ENCODE measurements at regions not wholly inside any gene's neighbourhood (a gene's known extent, or its start where the extent isn't known, plus 50 kb on each side); places are given as distances from the start of the nearest gene placed in this dataset.

- TF ChIP-seq, protein P1, sequence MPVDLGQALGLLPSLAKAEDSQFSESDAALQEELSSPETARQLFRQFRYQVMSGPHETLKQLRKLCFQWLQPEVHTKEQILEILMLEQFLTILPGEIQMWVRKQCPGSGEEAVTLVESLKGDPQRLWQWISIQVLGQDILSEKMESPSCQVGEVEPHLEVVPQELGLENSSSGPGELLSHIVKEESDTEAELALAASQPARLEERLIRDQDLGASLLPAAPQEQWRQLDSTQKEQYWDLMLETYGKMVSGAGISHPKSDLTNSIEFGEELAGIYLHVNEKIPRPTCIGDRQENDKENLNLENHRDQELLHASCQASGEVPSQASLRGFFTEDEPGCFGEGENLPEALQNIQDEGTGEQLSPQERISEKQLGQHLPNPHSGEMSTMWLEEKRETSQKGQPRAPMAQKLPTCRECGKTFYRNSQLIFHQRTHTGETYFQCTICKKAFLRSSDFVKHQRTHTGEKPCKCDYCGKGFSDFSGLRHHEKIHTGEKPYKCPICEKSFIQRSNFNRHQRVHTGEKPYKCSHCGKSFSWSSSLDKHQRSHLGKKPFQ (CRISPR knock-in tag; IDR thresholded peaks at IDR 0.05; ENCODE audit: insufficient replicate concordance), result no peak
- TF ChIP-seq FIP1L1 (IDR thresholded peaks at IDR 0.05; ENCODE audit: borderline replicate concordance, insufficient read depth, low read depth, low read length), result no peak
- TF ChIP-seq ZNF484 (CRISPR knock-in tag; IDR thresholded peaks at IDR 0.05; ENCODE audit: borderline replicate concordance, low read depth), result no peak
- no peak for TF ChIP-seq SP5 (CRISPR knock-in tag; IDR thresholded peaks at IDR 0.05; ENCODE audit: borderline replicate concordance, low read depth)
- no peak for TF ChIP-seq ZBTB1 (CRISPR knock-in tag; IDR thresholded peaks at IDR 0.05; ENCODE audit: borderline replicate concordance)
- TF ChIP-seq HNF4A (CRISPR knock-in tag; IDR thresholded peaks at IDR 0.05), result no peak
- TF ChIP-seq SRSF9 (IDR thresholded peaks at IDR 0.05; ENCODE audit: borderline replicate concordance, insufficient read depth, low read depth, low read length, poor library complexity, severe bottlenecking), result no peak
- no peak for TF ChIP-seq KLF13 (CRISPR knock-in tag; IDR thresholded peaks at IDR 0.05)
These were observed 325.3 kb upstream of the LRRC4C start (continued) for GRCh38 chr11:41784513-41785335.

DNA sequence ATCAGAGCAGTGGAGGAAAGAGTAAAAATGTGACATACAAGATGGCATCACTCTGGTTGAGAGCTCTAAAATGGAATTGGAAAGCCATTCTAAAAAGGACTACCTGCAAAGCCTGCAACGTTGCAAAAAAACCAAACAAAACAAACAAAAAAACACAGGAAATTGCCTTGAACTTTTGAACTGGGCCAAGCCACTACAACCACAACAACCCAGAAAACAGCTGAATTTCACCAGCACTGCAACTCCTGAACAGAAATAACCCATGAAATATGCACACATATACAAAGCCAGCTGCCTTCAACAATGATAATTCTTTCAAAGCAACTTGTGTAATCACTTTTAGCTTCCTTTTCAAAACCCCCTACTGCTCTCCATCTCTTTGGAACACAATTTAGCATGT is 326.6 kb upstream of the LRRC4C start:
- Histone ChIP-seq H3K27ac (ENCODE audit: extremely low read length, insufficient read depth, low read length) (no peak overlapping the region), H3K79me2 (ENCODE audit: insufficient read depth, low read length) (no peaks in the 10 kb centered on the region), H3K9ac (ENCODE audit: insufficient read depth, low read depth, low read length) (no peak overlapping the region), H2AFZ (ENCODE audit: low read length) (no peak overlapping the region), H3K4me1 (ENCODE audit: insufficient read depth, low read length) (no peaks in the 10 kb centered on the region), H3K27me3 (ENCODE audit: control insufficient read depth in 1 of 2, insufficient read depth in 2 of 2, low read length in 2 of 2) (no peaks in the 10 kb centered on the region), H3K4me3 (replicated peaks in 1 of 3; ENCODE audit: insufficient read depth in 1 of 3, low read depth in 2 of 3, low read length in 3 of 3) (no peak overlapping the region), H3K9me3 (ENCODE audit: low read length) (peaks cover 89% of the 10 kb centered on the region), H3K36me3 (replicated peaks in 1 of 2; ENCODE audit: control insufficient read depth in 1 of 2, insufficient read depth in 2 of 2, low read length in 2 of 2) (no peaks in the 10 kb centered on the region), H3K4me2 (ENCODE audit: low read depth, low read length) (no peak overlapping the region), H4K20me1 (ENCODE audit: insufficient read depth, low read length) (no peaks in the 10 kb centered on the region)
- ATAC-seq (no peak), FAIRE-seq (no peak), DNase-seq (ENCODE audit: low spot score) (no peak)
- intact Hi-C loops (cut with micrococcal nuclease; ENCODE audit: unreplicated experiment), result no loop called here
- ChIA-PET CTCF (ENCODE audit: low intra/inter-chr PET ratio, low total read pairs) (no interaction called here), POLR2A (no interaction called here)
- TF ChIP-seq MAFF (IDR thresholded peaks at IDR 0.05; ENCODE audit: low read depth, low read length), result peak; percentile 61; the same call in 1 of the 2 replicates
- peak; percentile 50 to 70; a peak in 3 of 4 replicates for TF ChIP-seq MAFK (conservative IDR thresholded peaks at IDR 0.05 in 1 of 2, IDR thresholded peaks at IDR 0.05 in 1 of 2; ENCODE audit: low read length in 2 of 2)
- TF ChIP-seq RFX3 (CRISPR knock-in tag; IDR thresholded peaks at IDR 0.05), result no peak
- BruUV-seq (replicated peaks), result no TSS peak
- WGBS (ENCODE audit: low lambda C conversion rate), result 0% methylated on average over 1 of the region's 1 CpG
- in situ Hi-C loops (cut with HindIII; ENCODE audit: extremely low pct_ligation_motif_present, low pct_unique_long_range_greater_than_20kb), result no loop called here
